ENCODE measurements at regions not wholly inside any gene's neighbourhood (a gene's known extent, or its start where the extent isn't known, plus 50 kb on each side); places are given as distances from the start of the nearest gene placed in this dataset.

DNA sequence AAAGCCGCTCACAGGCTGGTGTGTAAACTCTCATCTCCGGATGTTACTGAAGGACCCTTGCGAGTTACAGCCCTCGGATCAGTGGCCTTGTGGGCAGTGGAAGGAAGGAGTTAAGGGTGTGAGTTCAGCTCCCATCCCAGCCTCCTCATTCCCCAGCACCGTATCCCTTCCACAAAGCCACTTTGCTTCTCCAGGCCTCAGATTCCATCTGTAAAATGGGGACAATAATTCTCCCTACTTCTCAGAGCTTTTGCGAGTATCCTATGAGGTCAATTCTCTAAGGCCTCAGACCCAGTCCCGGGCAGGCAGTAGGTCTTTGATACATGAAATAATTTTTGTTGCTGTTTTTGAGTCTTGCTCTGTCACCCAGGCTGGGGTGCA is 141.3 kb downstream of the C9orf50 start:
- no peak for TF ChIP-seq POLR2A (IDR thresholded peaks at IDR 0.05)
- TF ChIP-seq, protein P1, sequence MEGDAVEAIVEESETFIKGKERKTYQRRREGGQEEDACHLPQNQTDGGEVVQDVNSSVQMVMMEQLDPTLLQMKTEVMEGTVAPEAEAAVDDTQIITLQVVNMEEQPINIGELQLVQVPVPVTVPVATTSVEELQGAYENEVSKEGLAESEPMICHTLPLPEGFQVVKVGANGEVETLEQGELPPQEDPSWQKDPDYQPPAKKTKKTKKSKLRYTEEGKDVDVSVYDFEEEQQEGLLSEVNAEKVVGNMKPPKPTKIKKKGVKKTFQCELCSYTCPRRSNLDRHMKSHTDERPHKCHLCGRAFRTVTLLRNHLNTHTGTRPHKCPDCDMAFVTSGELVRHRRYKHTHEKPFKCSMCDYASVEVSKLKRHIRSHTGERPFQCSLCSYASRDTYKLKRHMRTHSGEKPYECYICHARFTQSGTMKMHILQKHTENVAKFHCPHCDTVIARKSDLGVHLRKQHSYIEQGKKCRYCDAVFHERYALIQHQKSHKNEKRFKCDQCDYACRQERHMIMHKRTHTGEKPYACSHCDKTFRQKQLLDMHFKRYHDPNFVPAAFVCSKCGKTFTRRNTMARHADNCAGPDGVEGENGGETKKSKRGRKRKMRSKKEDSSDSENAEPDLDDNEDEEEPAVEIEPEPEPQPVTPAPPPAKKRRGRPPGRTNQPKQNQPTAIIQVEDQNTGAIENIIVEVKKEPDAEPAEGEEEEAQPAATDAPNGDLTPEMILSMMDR (IDR thresholded peaks at IDR 0.05 in 4 of 5, conservative IDR thresholded peaks at IDR 0.05 in 1 of 5), result no peak
